ENCODE measurements at regions not wholly inside any gene's neighbourhood (a gene's known extent, or its start where the extent isn't known, plus 50 kb on each side); places are given as distances from the start of the nearest gene placed in this dataset.

DNA sequence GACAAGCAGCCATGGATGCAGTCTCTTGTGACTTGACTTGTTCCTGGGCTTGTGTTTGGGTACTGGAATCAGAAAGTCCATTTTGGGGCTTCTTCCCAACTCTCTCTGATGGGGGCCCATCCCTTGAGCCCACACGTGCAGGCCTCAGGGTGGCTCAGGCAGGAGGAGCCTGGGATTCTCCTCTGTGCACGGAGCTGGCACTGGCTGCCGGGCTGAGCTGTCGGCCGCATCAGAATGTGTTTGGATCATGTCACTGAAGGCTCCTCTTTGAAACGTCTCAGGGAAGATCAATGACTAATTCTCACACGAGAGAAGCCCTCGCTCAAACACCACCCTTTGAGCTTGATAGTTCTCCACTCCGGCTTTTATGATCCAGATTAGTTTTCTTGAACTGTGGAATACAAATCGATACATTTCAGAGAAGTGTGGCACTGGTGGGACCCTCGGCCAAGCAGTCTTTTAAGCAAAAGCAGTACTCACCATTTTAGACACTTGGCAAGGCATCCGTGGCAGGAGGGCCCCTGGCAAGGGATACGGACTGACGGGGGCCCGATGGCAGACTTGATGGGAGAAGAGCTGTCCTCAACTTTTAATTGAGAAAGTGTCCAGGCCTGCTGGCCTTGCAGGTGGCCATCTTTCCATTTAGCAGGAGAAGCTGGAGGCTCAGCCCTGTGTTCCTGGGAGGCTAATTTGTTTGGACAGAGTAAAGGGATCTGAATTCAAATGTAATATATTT, 220.7 kb upstream of the C1orf174 start:
- TF ChIP-seq POLR2A (IDR thresholded peaks at IDR 0.05; ENCODE audit: low read length) (no peak), GATA1 (IDR thresholded peaks at IDR 0.05; ENCODE audit: low read depth, low read length) (no peak)

All from erythroblast (primary cell).